ENCODE measurements at regions not wholly inside any gene's neighbourhood (a gene's known extent, or its start where the extent isn't known, plus 50 kb on each side); places are given as distances from the start of the nearest gene placed in this dataset.

GRCh38 chr12:22935501-22935900, 310.5 kb downstream of the ETNK1 start:
- DNase-seq, result no peak
- no peak for TF ChIP-seq CTCF (IDR thresholded peaks at IDR 0.05; ENCODE audit: unreplicated experiment)
- Mint-ChIP-seq H3K9me3 (ENCODE audit: low read depth, unreplicated experiment) (no peaks in the 10 kb centered on the region), H3K27me3 (ENCODE audit: unreplicated experiment) (no peaks in the 10 kb centered on the region), H3K4me3 (ENCODE audit: low read depth, unreplicated experiment) (no peak overlapping the region), H3K27ac (ENCODE audit: unreplicated experiment) (no peak overlapping the region), H3K36me3 (ENCODE audit: insufficient read depth, unreplicated experiment) (no peaks in the 10 kb centered on the region), H3K4me1 (ENCODE audit: low read depth, unreplicated experiment) (no peaks in the 10 kb centered on the region)
- no TSS peak for BruUV-seq (replicated peaks)
- intact Hi-C loops (cut with micrococcal nuclease; ENCODE audit: unreplicated experiment), result no loop called here
- CTCF ChIA-PET, result no interaction called here

GRCh38 chr12:22938323-22938722, 313.4 kb downstream of the ETNK1 start:
- Mint-ChIP-seq H3K27ac (ENCODE audit: unreplicated experiment) (no peak overlapping the region), H3K36me3 (ENCODE audit: insufficient read depth, unreplicated experiment) (no peaks in the 10 kb centered on the region), H3K4me3 (ENCODE audit: low read depth, unreplicated experiment) (no peak overlapping the region), H3K9me3 (ENCODE audit: low read depth, unreplicated experiment) (peaks cover 2% of the 10 kb centered on the region), H3K27me3 (ENCODE audit: unreplicated experiment) (no peaks in the 10 kb centered on the region), H3K4me1 (ENCODE audit: low read depth, unreplicated experiment) (no peaks in the 10 kb centered on the region)
- BruUV-seq (replicated peaks), result no TSS peak
- DNase-seq, result no peak
- TF ChIP-seq CTCF (IDR thresholded peaks at IDR 0.05; ENCODE audit: unreplicated experiment), result no peak
- intact Hi-C loops (cut with micrococcal nuclease; ENCODE audit: unreplicated experiment), result no loop called here
- CTCF ChIA-PET, result interaction anchor here (0.6 kb wide), 1 partner anchor 267 kb away, joined by 3 read pairs; no protein-coding TSS in a partner anchor

- no TSS peak for BruUV-seq (replicated peaks)
- Mint-ChIP-seq H3K4me1 (ENCODE audit: low read depth, unreplicated experiment) (no peaks in the 10 kb centered on the region), H3K27ac (ENCODE audit: unreplicated experiment) (no peak overlapping the region), H3K36me3 (ENCODE audit: insufficient read depth, unreplicated experiment) (no peaks in the 10 kb centered on the region), H3K4me3 (ENCODE audit: low read depth, unreplicated experiment) (no peak overlapping the region), H3K9me3 (ENCODE audit: low read depth, unreplicated experiment) (peaks cover 5% of the 10 kb centered on the region), H3K27me3 (ENCODE audit: unreplicated experiment) (no peaks in the 10 kb centered on the region)
- TF ChIP-seq CTCF (IDR thresholded peaks at IDR 0.05; ENCODE audit: unreplicated experiment), result no peak
- intact Hi-C loops (cut with micrococcal nuclease; ENCODE audit: unreplicated experiment), result no loop called here
- no peak for DNase-seq
- CTCF ChIA-PET, result no interaction called here
These were observed 326.2 kb downstream of the ETNK1 start for GRCh38 chr12:22951206-22951605.

- Mint-ChIP-seq H3K4me1 (ENCODE audit: low read depth, unreplicated experiment) (no peaks in the 10 kb centered on the region), H3K9me3 (ENCODE audit: low read depth, unreplicated experiment) (peaks cover 3% of the 10 kb centered on the region), H3K27me3 (ENCODE audit: unreplicated experiment) (peaks cover 25% of the 10 kb centered on the region), H3K4me3 (ENCODE audit: low read depth, unreplicated experiment) (no peak overlapping the region), H3K27ac (ENCODE audit: unreplicated experiment) (no peak overlapping the region), H3K36me3 (ENCODE audit: insufficient read depth, unreplicated experiment) (no peaks in the 10 kb centered on the region)
- DNase-seq, result no peak
- BruUV-seq (replicated peaks), result no TSS peak
- intact Hi-C loops (cut with micrococcal nuclease; ENCODE audit: unreplicated experiment), result no loop called here
- CTCF ChIA-PET, result no interaction called here
- no peak for TF ChIP-seq CTCF (IDR thresholded peaks at IDR 0.05; ENCODE audit: unreplicated experiment)
These were observed 331.7 kb downstream of the ETNK1 start for GRCh38 chr12:22956690-22957089.

Data from Calu3 (cell line).